B cell (primary cell): ENCODE measurements at regions not wholly inside any gene's neighbourhood (a gene's known extent, or its start where the extent isn't known, plus 50 kb on each side); places are given as distances from the start of the nearest gene placed in this dataset.

Source experiments
- ATAC-seq: fragments of 200-7000 bp; cut with Tn5 transposase; one replicate; pipeline ENCODE4 v1.10.0; 2021; ENCODE audit warnings: low read depth, mild to moderate bottlenecking, moderate number of reproducible peaks, moderate library complexity
- CTCF ChIA-PET: fragments of 350-600 bp; sonication (Branson Sonifier 250); formaldehyde crosslinking; loops from one replicate; lab custom pipeline; 2021; ENCODE audit warnings: antibody characterized with exemption, inconsistent platforms; lab: Charles Lee
- POLR2A ChIA-PET: fragments of 350-600 bp; sonication (Branson Sonifier 250); formaldehyde crosslinking; loops from one replicate; lab custom pipeline; 2021; ENCODE audit warnings: antibody characterized with exemption; lab: Charles Lee
- DNase-seq: peaks from one replicate; pipeline ENCODE4 v3.0.0; 2013
- H2AFZ ChIP-seq: 2 replicates; pipeline ENCODE4 v1.6.1; 2012; ENCODE audit warnings: mild to moderate bottlenecking, low read depth, low read length; ENCODE audit not compliant: insufficient read depth, poor library complexity, severe bottlenecking
- H3K27ac ChIP-seq, 2 donors: 1 replicate in 1 of 2; 2 replicates in 1 of 2; pipeline ENCODE4 v1.5.1; 2012 to 2013; ENCODE audit warnings: low read length in 2 of 2, mild to moderate bottlenecking in 2 of 2, moderate library complexity in 1 of 2
- H3K27me3 ChIP-seq, 4 experiments: fragments of 200-600 bp in 1 of 4; sonication (generic) in 1 of 4; replicated peaks in 1 of 4; 1 replicate in 2 of 4; 2 replicates in 2 of 4; pipeline versions ENCODE4 v1.6.1 to v1.7.0; 2013 to 2016; ENCODE audit warnings: low read length in 3 of 4, mild to moderate bottlenecking in 2 of 4, mixed read lengths in 1 of 4, moderate library complexity in 1 of 4; ENCODE audit not compliant: insufficient read depth in 4 of 4, control insufficient read depth in 3 of 4; ENCODE audit errors: control extremely low read depth in 1 of 4
- H3K36me3 ChIP-seq, 2 experiments: replicated peaks in 1 of 2; 1 replicate in 1 of 2; 2 replicates in 1 of 2; pipeline versions ENCODE4 v1.6.1 to v1.7.1; 2013; ENCODE audit warnings: low read length in 1 of 2; ENCODE audit not compliant: insufficient read depth in 2 of 2, control insufficient read depth in 1 of 2; ENCODE audit errors: control extremely low read depth in 1 of 2, extremely low read depth in 1 of 2
- H3K4me1 ChIP-seq, 2 donors: fragments of 200-600 bp in 1 of 2; sonication (generic) in 1 of 2; 1 replicate in 1 of 2; 2 replicates in 1 of 2; pipeline versions ENCODE4 v1.5.1 to v1.6.1; 2013 to 2017; ENCODE audit warnings: low read length in 2 of 2; ENCODE audit not compliant: control insufficient read depth in 2 of 2, insufficient read depth in 2 of 2
- H3K4me2 ChIP-seq: replicated peaks from 2 replicates; pipeline ENCODE3; 2012; ENCODE audit warnings: mild to moderate bottlenecking, low read depth, low read length; ENCODE audit not compliant: poor library complexity, severe bottlenecking
- H3K4me3 ChIP-seq, 5 experiments: fragments of 200-600 bp in 1 of 5; sonication (generic) in 1 of 5; 1 replicate in 3 of 5; 2 replicates in 2 of 5; pipeline versions ENCODE4 v1.5.1 to v1.7.0; 2011 to 2016; ENCODE audit warnings: low read length in 4 of 5, mild to moderate bottlenecking in 4 of 5, low read depth in 2 of 5, control low read depth in 1 of 5, moderate library complexity in 1 of 5; ENCODE audit not compliant: insufficient read depth in 1 of 5; ENCODE audit errors: control extremely low read depth in 1 of 5, extremely low read depth in 1 of 5
- H3K79me2 ChIP-seq: fragments of 200-600 bp; sonication (generic); one replicate; pipeline ENCODE4 v1.6.0; 2016; ENCODE audit warnings: low read length; ENCODE audit not compliant: control insufficient read depth, insufficient read depth
- H3K9ac ChIP-seq: fragments of 200-600 bp; sonication (generic); 2 replicates; pipeline ENCODE4 v1.6.1; 2017; ENCODE audit warnings: mild to moderate bottlenecking, low read length, moderate library complexity
- H3K9me3 ChIP-seq, 3 donors: one replicate each; pipeline versions ENCODE4 v1.6.1 to v1.7.1; 2013; ENCODE audit warnings: low read length in 2 of 3; ENCODE audit not compliant: control insufficient read depth in 2 of 3, insufficient read depth in 1 of 3; ENCODE audit errors: control extremely low read depth in 1 of 3
- H4K20me1 ChIP-seq: 2 replicates; pipeline ENCODE4 v1.6.0; 2012; ENCODE audit warnings: mild to moderate bottlenecking, low read length; ENCODE audit not compliant: insufficient read depth, control insufficient read depth, poor library complexity, severe bottlenecking
- H3K27ac Mint-ChIP-seq: one replicate; pipeline ENCODE4 v1.8.0; 2021; ENCODE audit warnings: mixed read lengths
- H3K27me3 Mint-ChIP-seq: one replicate; pipeline ENCODE4 v1.8.0; 2021; ENCODE audit warnings: mixed read lengths
- H3K4me1 Mint-ChIP-seq: one replicate; pipeline ENCODE4 v1.8.0; 2021; ENCODE audit warnings: mixed read lengths
- H3K4me3 Mint-ChIP-seq: one replicate; pipeline ENCODE4 v1.8.0; 2021; ENCODE audit warnings: mixed read lengths
- H3K9me3 Mint-ChIP-seq: one replicate; pipeline ENCODE4 v1.8.0; 2022; ENCODE audit warnings: mixed read lengths; ENCODE audit not compliant: insufficient read depth
- CTCF ChIP-seq: fragments of 200-600 bp; IDR thresholded peaks from one replicate; pipeline ENCODE4 v1.8.0; 2022; ENCODE audit warnings: antibody characterized with exemption, mild to moderate bottlenecking
- EZH2 ChIP-seq: IDR thresholded peaks from 2 replicates; pipeline ENCODE4 v1.6.1; 2012; ENCODE audit warnings: borderline replicate concordance, low read depth, mild to moderate bottlenecking, moderate library complexity, low read length; ENCODE audit not compliant: insufficient read depth, poor library complexity, severe bottlenecking
- WGBS: methylation state at CpG from one replicate; pipeline ENCODE4 v1.1.5; 2013; ENCODE audit warnings: missing lambda C conversion rate; ENCODE audit not compliant: insufficient coverage; 5-methylcytosine and 5-hydroxymethylcytosine counted together
- intact Hi-C: fragments of 100-400 bp; cut with micrococcal nuclease; formaldehyde crosslinking; loops from one replicate; pipeline ENCODE4 v1.10.0; 2022

GRCh38 chrX:10377427-10377826 is 220.7 kb downstream of the CLCN4 start:
- DNase-seq (no peak), ATAC-seq (no peak)
- Histone ChIP-seq H3K27me3 (no peaks in the 10 kb centered on the region), H2AFZ (no peak overlapping the region), H4K20me1 (no peaks in the 10 kb centered on the region), H3K4me3 (no peak overlapping the region), H3K36me3 (no peaks in the 10 kb centered on the region), H3K79me2 (no peaks in the 10 kb centered on the region), H3K27ac (no peak overlapping the region), H3K9me3 (peaks cover 0 to 5% (median 2%) of the 10 kb centered on the region in 3 donors), H3K4me2 (no peak overlapping the region), H3K4me1 (peaks cover 0 to 4% of the 10 kb centered on the region in 2 donors), H3K9ac (no peak overlapping the region)
- POLR2A ChIA-PET: no interaction called here
- intact Hi-C loops: no loop called here
- Mint-ChIP-seq H3K4me3 (no peak overlapping the region), H3K9me3 (no peaks in the 10 kb centered on the region), H3K27ac (no peak overlapping the region), H3K4me1 (peaks cover 3% of the 10 kb centered on the region), H3K27me3 (no peaks in the 10 kb centered on the region)
- CTCF ChIA-PET: interaction anchor here (0.9 kb wide), 1 partner anchor 187 kb away, joined by 3 read pairs; no protein-coding TSS in a partner anchor
- TF ChIP-seq EZH2: no peak
- TF ChIP-seq CTCF: no peak

GRCh38 chrX:10379878-10380277 is 223.1 kb downstream of the CLCN4 start:
- no peak for ATAC-seq

More at GRCh38 chrX:10379878-10380277, 223.1 kb downstream of the CLCN4 start:
- WGBS: no CpG with 5 or more reads among the region's 3 CpGs
- H3K27me3 Mint-ChIP-seq: peaks cover 3% of the 10 kb centered on the region
- no peaks in the 10 kb centered on the region for H3K79me2 ChIP-seq
- DNase-seq: no peak
- H3K4me3 Mint-ChIP-seq: no peak overlapping the region
- H2AFZ ChIP-seq: no peak overlapping the region
- H3K4me1 Mint-ChIP-seq: peaks cover 3% of the 10 kb centered on the region
- H3K9me3 ChIP-seq: peaks cover 0 to 5% (median 2%) of the 10 kb centered on the region in 3 donors
- intact Hi-C loops: no loop called here
- H4K20me1 ChIP-seq: no peaks in the 10 kb centered on the region
- no peaks in the 10 kb centered on the region for H3K9me3 Mint-ChIP-seq
- no peak overlapping the region for H3K27ac Mint-ChIP-seq
- CTCF ChIA-PET: no interaction called here
- no peaks in the 10 kb centered on the region for H3K36me3 ChIP-seq
- H3K4me1 ChIP-seq: peaks cover 0 to 4% of the 10 kb centered on the region in 2 donors
- no peak overlapping the region for H3K4me2 ChIP-seq
- no peak overlapping the region for H3K9ac ChIP-seq
- POLR2A ChIA-PET: no interaction called here
- no peak overlapping the region for H3K4me3 ChIP-seq
- no peak for TF ChIP-seq EZH2
- no peak for TF ChIP-seq CTCF
- no peaks in the 10 kb centered on the region for H3K27me3 ChIP-seq
- no peak overlapping the region for H3K27ac ChIP-seq
